Neuronal stem cell (in vitro differentiated cells): ENCODE measurements at regions not wholly inside any gene's neighbourhood (a gene's known extent, or its start where the extent isn't known, plus 50 kb on each side); places are given as distances from the start of the nearest gene placed in this dataset.

Experiments used
- DNase-seq: peaks from one replicate; pipeline ENCODE4 v3.0.0-alpha.2; 2013; ENCODE audit warnings: low spot score
- H2AFZ ChIP-seq: one replicate; pipeline ENCODE4 v1.6.1; 2013; ENCODE audit warnings: mild to moderate bottlenecking, low read length, inconsistent platforms
- H2AK5ac ChIP-seq: 2 replicates; pipeline ENCODE4 v1.6.1; 2013; ENCODE audit warnings: low read depth, mild to moderate bottlenecking, inconsistent platforms, low read length, moderate library complexity, mixed read lengths
- H2BK120ac ChIP-seq: 2 replicates; pipeline ENCODE4 v1.6.1; 2013; ENCODE audit warnings: low read depth, mild to moderate bottlenecking, inconsistent platforms, low read length, moderate library complexity, mixed read lengths
- H2BK12ac ChIP-seq: one replicate; pipeline ENCODE4 v1.6.1; 2013; ENCODE audit warnings: low read length, inconsistent platforms
- H2BK15ac ChIP-seq: 2 replicates; pipeline ENCODE4 v1.6.1; 2013; ENCODE audit warnings: mild to moderate bottlenecking, low read length, inconsistent platforms, mixed read lengths
- H2BK5ac ChIP-seq: one replicate; pipeline ENCODE4 v1.6.1; 2013; ENCODE audit warnings: inconsistent platforms, mild to moderate bottlenecking, low read length, moderate library complexity
- H3K14ac ChIP-seq: one replicate; pipeline ENCODE4 v1.6.1; 2013; ENCODE audit warnings: low read length, inconsistent platforms
- H3K18ac ChIP-seq: 2 replicates; pipeline ENCODE4 v1.6.1; 2013; ENCODE audit warnings: low read length, inconsistent platforms
- H3K23ac ChIP-seq: 2 replicates; pipeline ENCODE4 v1.6.1; 2013; ENCODE audit warnings: low read depth, mild to moderate bottlenecking, mixed read lengths, low read length, inconsistent platforms; ENCODE audit not compliant: poor library complexity
- H3K27ac ChIP-seq: replicated peaks from 3 replicates; pipeline ENCODE4 v1.5.1; 2013; ENCODE audit warnings: low read length, inconsistent platforms
- H3K27me3 ChIP-seq, 3 experiments: 2 replicates each; pipeline ENCODE4 v1.6.1; 2013; ENCODE audit warnings: low read length in 3 of 3, mild to moderate bottlenecking in 2 of 3, inconsistent platforms in 1 of 3, low read depth in 1 of 3, mixed read lengths in 1 of 3, moderate library complexity in 1 of 3; ENCODE audit not compliant: control insufficient read depth in 3 of 3, insufficient read depth in 3 of 3
- H3K36me3 ChIP-seq, 2 donors: replicated peaks in 1 of 2; 2 replicates each; pipeline ENCODE4 v1.6.1; 2013; ENCODE audit warnings: low read length in 2 of 2; ENCODE audit not compliant: control insufficient read depth in 2 of 2, insufficient read depth in 2 of 2
- H3K4ac ChIP-seq: 2 replicates; pipeline ENCODE4 v1.6.1; 2013; ENCODE audit warnings: inconsistent platforms, mild to moderate bottlenecking, low read length, moderate library complexity
- H3K4me1 ChIP-seq, 2 donors: 1 replicate in 1 of 2; 2 replicates in 1 of 2; pipeline ENCODE4 v1.6.1; 2013; ENCODE audit warnings: low read length in 2 of 2, low read depth in 1 of 2; ENCODE audit not compliant: control insufficient read depth in 2 of 2, insufficient read depth in 1 of 2
- H3K4me2 ChIP-seq: one replicate; pipeline ENCODE4 v1.6.1; 2013; ENCODE audit warnings: mild to moderate bottlenecking, low read length, inconsistent platforms; ENCODE audit not compliant: insufficient read depth, poor library complexity, severe bottlenecking
- H3K4me3 ChIP-seq, 2 donors: 2 replicates each; pipeline ENCODE4 v1.5.1; 2013; ENCODE audit warnings: low read length in 2 of 2, mild to moderate bottlenecking in 2 of 2, inconsistent platforms in 1 of 2, moderate library complexity in 1 of 2
- H3K79me1 ChIP-seq: one replicate; pipeline ENCODE4 v1.6.1; 2013; ENCODE audit warnings: low read depth, mild to moderate bottlenecking, inconsistent platforms, low read length, moderate library complexity
- H3K9ac ChIP-seq: one replicate; pipeline ENCODE4 v1.6.1; 2013; ENCODE audit warnings: mild to moderate bottlenecking, low read depth, low read length, inconsistent platforms; ENCODE audit not compliant: poor library complexity
- H3K9me3 ChIP-seq, 2 donors: replicated peaks in 1 of 2; 2 replicates each; pipeline versions ENCODE3 to v1.6.1; 2013; ENCODE audit warnings: low read length in 2 of 2, mild to moderate bottlenecking in 2 of 2, inconsistent platforms in 1 of 2, low read depth in 1 of 2, mixed read lengths in 1 of 2, moderate library complexity in 1 of 2; ENCODE audit not compliant: control insufficient read depth in 2 of 2, insufficient read depth in 1 of 2
- H4K8ac ChIP-seq: one replicate; pipeline ENCODE4 v1.6.1; 2013; ENCODE audit warnings: low read depth, mild to moderate bottlenecking, inconsistent platforms, low read length, moderate library complexity
- H4K91ac ChIP-seq: one replicate; pipeline ENCODE4 v1.6.1; 2013; ENCODE audit warnings: low read length, low read depth, mild to moderate bottlenecking, inconsistent platforms; ENCODE audit not compliant: poor library complexity
- WGBS, 2 donors: extraction: QIAGEN DNeasy Blood & Tissue Kit; methylation state at CpG; one replicate each; pipeline ENCODE4 v1.1.7; 2013; ENCODE audit warnings: missing lambda C conversion rate in 2 of 2, mixed read lengths in 1 of 2; ENCODE audit not compliant: insufficient read length in 2 of 2, insufficient replicate concordance in 1 of 2; ENCODE audit errors: extremely low coverage in 2 of 2; 5-methylcytosine and 5-hydroxymethylcytosine counted together

- Histone ChIP-seq H3K27me3 (no peaks in the 10 kb centered on the region), H3K4me2 (no peak overlapping the region), H2BK12ac (no peak overlapping the region), H3K18ac (no peak overlapping the region), H2BK5ac (no peak overlapping the region), H3K36me3 (no peaks in the 10 kb centered on the region), H3K79me1 (no peaks in the 10 kb centered on the region), H3K23ac (no peak overlapping the region), H3K27ac (no peak overlapping the region), H3K4ac (no peak overlapping the region), H3K14ac (no peak overlapping the region), H4K8ac (no peak overlapping the region), H3K9me3 (no peaks in the 10 kb centered on the region), H2AFZ (no peak overlapping the region), H2BK120ac (no peak overlapping the region), H3K4me1 (no peaks in the 10 kb centered on the region), H4K91ac (no peak overlapping the region), H2AK5ac (no peak overlapping the region), H2BK15ac (no peak overlapping the region), H3K4me3 (no peak overlapping the region), H3K9ac (no peak overlapping the region)
- no peak for DNase-seq
- no CpG with 5 or more reads among the region's 5 CpGs for WGBS, 2 donors
Measured at GRCh38 chr14:86944434-86944833, 1048.5 kb downstream of the GALC start.

- no peak overlapping the region for H3K4me2 ChIP-seq
- no peaks in the 10 kb centered on the region for H3K79me1 ChIP-seq
- no peak overlapping the region for H2BK15ac ChIP-seq
- H3K27me3 ChIP-seq: no peaks in the 10 kb centered on the region
- H3K36me3 ChIP-seq: no peaks in the 10 kb centered on the region
- H2AK5ac ChIP-seq: no peak overlapping the region
- H3K23ac ChIP-seq: no peak overlapping the region
- H2BK5ac ChIP-seq: no peak overlapping the region
- no peak overlapping the region for H3K4ac ChIP-seq
- no peak overlapping the region for H3K14ac ChIP-seq
- H2BK12ac ChIP-seq: no peak overlapping the region
- no peaks in the 10 kb centered on the region for H3K4me1 ChIP-seq
- no peak overlapping the region for H3K9ac ChIP-seq
- no peak overlapping the region for H4K8ac ChIP-seq
- H3K4me3 ChIP-seq: no peak overlapping the region
- H2AFZ ChIP-seq: no peak overlapping the region
- H3K27ac ChIP-seq: no peak overlapping the region
- H3K18ac ChIP-seq: no peak overlapping the region
- WGBS, 2 donors: no CpG with 5 or more reads among the region's 5 CpGs
- no peaks in the 10 kb centered on the region for H3K9me3 ChIP-seq
- H2BK120ac ChIP-seq: no peak overlapping the region
- no peak overlapping the region for H4K91ac ChIP-seq
- DNase-seq: no peak
Measured at GRCh38 chr14:86943391-86944365, 1049.3 kb downstream of the GALC start.

- no peak overlapping the region for H2BK12ac ChIP-seq
Measured at GRCh38 chr14:86942936-86943335, 1050.0 kb downstream of the GALC start.

GRCh38 chr14:86940106-86940505, 1052.9 kb downstream of the GALC start:
- H2AK5ac ChIP-seq: no peak overlapping the region
- WGBS, 2 donors: no CpG with 5 or more reads among the region's 2 CpGs
- H3K9ac ChIP-seq: no peak overlapping the region
- H2BK15ac ChIP-seq: no peak overlapping the region
- DNase-seq: no peak
- no peak overlapping the region for H3K4me2 ChIP-seq
- H3K27ac ChIP-seq: no peak overlapping the region
- H2AFZ ChIP-seq: no peak overlapping the region
- H2BK5ac ChIP-seq: no peak overlapping the region
- no peak overlapping the region for H3K4me3 ChIP-seq
- no peaks in the 10 kb centered on the region for H3K27me3 ChIP-seq
- no peak overlapping the region for H3K23ac ChIP-seq
- no peak overlapping the region for H3K4ac ChIP-seq
- no peaks in the 10 kb centered on the region for H3K9me3 ChIP-seq
- no peaks in the 10 kb centered on the region for H3K79me1 ChIP-seq
- H2BK12ac ChIP-seq: no peak overlapping the region
- no peak overlapping the region for H3K14ac ChIP-seq
- peaks cover 0 to 1% of the 10 kb centered on the region in 2 donors for H3K4me1 ChIP-seq
- no peak overlapping the region for H4K8ac ChIP-seq
- H2BK120ac ChIP-seq: no peak overlapping the region
- H4K91ac ChIP-seq: no peak overlapping the region
- H3K36me3 ChIP-seq: no peaks in the 10 kb centered on the region
- H3K18ac ChIP-seq: no peak overlapping the region

More at GRCh38 chr14:86942936-86943335, 1050.0 kb downstream of the GALC start:
- no CpG with 5 or more reads among the region's 4 CpGs for WGBS, 2 donors
- Histone ChIP-seq H4K91ac (no peak overlapping the region), H2BK5ac (no peak overlapping the region), H3K18ac (no peak overlapping the region), H3K9ac (no peak overlapping the region), H3K79me1 (no peaks in the 10 kb centered on the region), H3K36me3 (no peaks in the 10 kb centered on the region), H3K4me1 (no peaks in the 10 kb centered on the region), H2BK15ac (no peak overlapping the region), H3K9me3 (no peaks in the 10 kb centered on the region), H3K27ac (no peak overlapping the region), H3K23ac (no peak overlapping the region), H3K4ac (no peak overlapping the region), H2BK120ac (no peak overlapping the region), H4K8ac (no peak overlapping the region), H2AFZ (no peak overlapping the region), H3K14ac (no peak overlapping the region), H3K4me2 (no peak overlapping the region), H3K4me3 (no peak overlapping the region), H3K27me3 (no peaks in the 10 kb centered on the region), H2AK5ac (no peak overlapping the region)
- no peak for DNase-seq
